Nephron (organoid): ENCODE measurements at regions not wholly inside any gene's neighbourhood (a gene's known extent, or its start where the extent isn't known, plus 50 kb on each side); places are given as distances from the start of the nearest gene placed in this dataset.
"Not testable (repeated sequence)": the region's sequence is repeated elsewhere in the genome, so short reads cannot be mapped to it uniquely, and the experiment has no call there.

Source experiments
- H3K27ac Mint-ChIP-seq, 3 experiments: 2 replicates each; pipeline ENCODE4 v1.8.0; 2020; ENCODE audit warnings: mixed read lengths in 3 of 3, mild to moderate bottlenecking in 2 of 3, moderate library complexity in 1 of 3
- H3K27me3 Mint-ChIP-seq: 2 replicates; pipeline ENCODE4 v1.8.0; 2021; ENCODE audit warnings: low read depth, mild to moderate bottlenecking, moderate library complexity, mixed read lengths
- H3K36me3 Mint-ChIP-seq: 2 replicates; pipeline ENCODE4 v1.8.0; 2020; ENCODE audit warnings: low read depth, mixed read lengths
- H3K4me1 Mint-ChIP-seq: 2 replicates; pipeline ENCODE4 v1.8.0; 2020; ENCODE audit warnings: mixed read lengths
- H3K4me3 Mint-ChIP-seq, 3 experiments: 2 replicates each; pipeline ENCODE4 v1.8.0; 2020; ENCODE audit warnings: mild to moderate bottlenecking in 3 of 3, mixed read lengths in 3 of 3, moderate library complexity in 2 of 3
- H3K9me3 Mint-ChIP-seq: 2 replicates; pipeline ENCODE4 v1.8.0; 2020; ENCODE audit warnings: mixed read lengths
- TF ChIP-seq, protein P1 (sequence below), 3 experiments: fragments of 200-600 bp; sonication (generic); IDR thresholded peaks; one replicate each; pipeline ENCODE4 v1.5.0; 2021; ENCODE audit warnings: antibody characterized with exemption in 3 of 3; ENCODE audit not compliant: unreplicated experiment in 3 of 3

DNA sequence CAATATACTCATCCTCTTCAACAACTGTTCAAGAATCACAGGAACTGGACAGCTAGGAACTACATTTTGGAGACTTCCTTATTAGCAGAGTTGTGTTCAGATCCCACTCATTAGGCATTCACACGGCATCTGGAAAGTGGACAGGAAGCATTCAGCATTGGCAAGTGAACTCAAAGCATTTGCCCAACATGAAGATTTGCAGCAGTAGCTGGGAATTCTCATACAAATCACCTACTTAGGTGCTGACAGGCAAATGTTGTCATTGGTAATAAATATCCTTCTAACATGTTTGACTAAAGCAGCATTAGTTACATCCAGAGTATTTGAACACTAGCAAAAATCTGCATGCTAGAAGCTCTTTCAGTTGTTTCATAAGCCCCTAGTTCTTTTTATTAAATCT lies 350.8 kb downstream of the PTH2R start:
- TF ChIP-seq, protein P1, sequence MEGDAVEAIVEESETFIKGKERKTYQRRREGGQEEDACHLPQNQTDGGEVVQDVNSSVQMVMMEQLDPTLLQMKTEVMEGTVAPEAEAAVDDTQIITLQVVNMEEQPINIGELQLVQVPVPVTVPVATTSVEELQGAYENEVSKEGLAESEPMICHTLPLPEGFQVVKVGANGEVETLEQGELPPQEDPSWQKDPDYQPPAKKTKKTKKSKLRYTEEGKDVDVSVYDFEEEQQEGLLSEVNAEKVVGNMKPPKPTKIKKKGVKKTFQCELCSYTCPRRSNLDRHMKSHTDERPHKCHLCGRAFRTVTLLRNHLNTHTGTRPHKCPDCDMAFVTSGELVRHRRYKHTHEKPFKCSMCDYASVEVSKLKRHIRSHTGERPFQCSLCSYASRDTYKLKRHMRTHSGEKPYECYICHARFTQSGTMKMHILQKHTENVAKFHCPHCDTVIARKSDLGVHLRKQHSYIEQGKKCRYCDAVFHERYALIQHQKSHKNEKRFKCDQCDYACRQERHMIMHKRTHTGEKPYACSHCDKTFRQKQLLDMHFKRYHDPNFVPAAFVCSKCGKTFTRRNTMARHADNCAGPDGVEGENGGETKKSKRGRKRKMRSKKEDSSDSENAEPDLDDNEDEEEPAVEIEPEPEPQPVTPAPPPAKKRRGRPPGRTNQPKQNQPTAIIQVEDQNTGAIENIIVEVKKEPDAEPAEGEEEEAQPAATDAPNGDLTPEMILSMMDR (IDR thresholded peaks at IDR 0.05; ENCODE audit: unreplicated experiment in 3 of 3): no peak
- Mint-ChIP-seq H3K4me3 (no peak overlapping the region), H3K27me3 (no peaks in the 10 kb centered on the region), H3K9me3 (peaks cover 26% of the 10 kb centered on the region), H3K36me3 (peaks cover 6% of the 10 kb centered on the region), H3K27ac (no peak overlapping the region), H3K4me1 (no peaks in the 10 kb centered on the region)

DNA sequence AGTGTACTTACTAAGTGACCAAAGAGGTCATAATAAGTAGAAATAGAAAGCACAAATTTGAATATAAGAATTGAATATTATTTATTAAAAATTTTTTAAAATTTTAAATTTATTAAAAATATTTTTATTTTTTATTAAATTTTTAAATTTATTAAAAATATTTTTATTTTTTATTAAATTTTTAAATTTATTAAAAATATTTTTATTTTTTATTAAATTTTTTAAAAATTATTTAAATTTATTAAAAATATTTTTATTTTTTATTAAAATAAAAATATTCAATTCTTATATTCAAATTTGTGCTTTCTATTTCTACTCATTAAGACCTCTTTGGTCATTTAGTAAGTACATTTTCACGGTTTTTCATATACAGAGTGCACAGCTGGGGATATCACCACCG lies 366.5 kb downstream of the PTH2R start:
- H3K27me3 Mint-ChIP-seq, H3K36me3 Mint-ChIP-seq, H3K27ac Mint-ChIP-seq, H3K9me3 Mint-ChIP-seq, H3K4me3 Mint-ChIP-seq, H3K4me1 Mint-ChIP-seq: not testable (repeated sequence)

DNA sequence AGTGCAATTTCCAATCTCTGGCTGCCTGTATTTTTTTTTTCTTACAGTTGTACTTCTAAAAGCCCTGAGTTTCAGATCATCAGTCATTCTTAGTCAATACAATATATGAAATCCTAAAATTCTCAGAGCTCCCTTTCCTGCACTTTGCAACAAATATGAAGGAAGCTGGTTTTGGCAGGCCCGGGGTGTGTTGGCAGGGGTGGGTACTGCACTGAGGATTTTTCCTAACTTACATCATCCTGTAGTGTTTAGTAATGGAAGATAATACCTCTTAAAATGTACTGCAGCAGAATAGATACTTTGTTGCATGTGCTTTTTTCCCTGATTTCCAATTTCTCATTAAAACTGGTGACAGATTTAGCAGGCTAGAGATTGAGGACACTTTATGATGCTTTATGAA lies 374.6 kb downstream of the PTH2R start:
- Mint-ChIP-seq H3K4me3 (no peak overlapping the region), H3K27ac (no peak overlapping the region), H3K9me3 (peaks cover 4% of the 10 kb centered on the region), H3K36me3 (no peaks in the 10 kb centered on the region), H3K27me3 (no peaks in the 10 kb centered on the region), H3K4me1 (no peaks in the 10 kb centered on the region)
- TF ChIP-seq, protein P1 (IDR thresholded peaks at IDR 0.05; ENCODE audit: unreplicated experiment in 3 of 3): no peak

DNA sequence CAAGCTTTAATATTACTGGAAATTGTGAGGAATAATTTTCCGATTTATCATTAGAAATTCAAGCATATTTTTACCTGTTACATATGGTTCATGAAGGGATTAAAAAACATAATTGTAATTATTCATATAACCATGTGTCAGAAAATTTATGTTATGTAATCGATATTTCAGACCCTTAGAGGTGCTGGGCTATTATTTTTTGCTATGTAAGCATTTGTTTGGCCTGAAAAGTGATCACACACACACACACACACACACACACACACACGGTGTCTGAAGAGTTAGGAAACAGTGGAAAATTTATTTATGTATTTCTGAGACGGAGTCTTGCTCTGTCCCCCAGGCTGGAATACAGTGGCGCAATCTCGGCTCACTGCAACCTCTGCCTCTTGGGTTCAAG lies 375.5 kb downstream of the PTH2R start:
- Mint-ChIP-seq H3K27ac (no peak overlapping the region), H3K27me3 (no peaks in the 10 kb centered on the region), H3K4me3 (no peak overlapping the region), H3K9me3 (peaks cover 6% of the 10 kb centered on the region), H3K36me3 (no peaks in the 10 kb centered on the region), H3K4me1 (no peaks in the 10 kb centered on the region)
- TF ChIP-seq, protein P1 (IDR thresholded peaks at IDR 0.05; ENCODE audit: unreplicated experiment in 3 of 3): no peak

DNA sequence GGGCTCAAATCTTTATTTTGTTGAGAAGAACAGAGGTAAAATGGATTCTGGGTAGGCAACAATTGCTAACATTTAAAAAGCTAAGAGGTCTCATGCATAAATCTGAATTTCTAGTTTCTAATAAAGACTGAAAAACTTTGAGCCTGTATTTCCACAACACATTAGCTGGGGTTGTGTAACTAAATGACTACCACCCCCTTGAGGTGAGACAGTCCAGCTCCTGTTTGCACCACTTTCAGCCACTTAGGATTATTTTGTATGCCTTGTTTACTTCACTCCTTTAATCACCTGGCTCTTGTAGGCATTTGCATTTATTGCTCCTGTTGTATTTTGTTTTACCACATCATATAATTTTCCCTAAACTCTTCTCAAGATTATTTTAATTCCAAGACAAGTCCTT lies 376.6 kb downstream of the PTH2R start:
- TF ChIP-seq, protein P1 (IDR thresholded peaks at IDR 0.05; ENCODE audit: unreplicated experiment in 3 of 3): no peak
- no peaks in the 10 kb centered on the region for H3K36me3 Mint-ChIP-seq
- H3K27ac Mint-ChIP-seq: no peak overlapping the region
- no peak overlapping the region for H3K4me3 Mint-ChIP-seq
- H3K4me1 Mint-ChIP-seq: no peaks in the 10 kb centered on the region
- H3K9me3 Mint-ChIP-seq: peaks cover 7% of the 10 kb centered on the region
- no peaks in the 10 kb centered on the region for H3K27me3 Mint-ChIP-seq

DNA sequence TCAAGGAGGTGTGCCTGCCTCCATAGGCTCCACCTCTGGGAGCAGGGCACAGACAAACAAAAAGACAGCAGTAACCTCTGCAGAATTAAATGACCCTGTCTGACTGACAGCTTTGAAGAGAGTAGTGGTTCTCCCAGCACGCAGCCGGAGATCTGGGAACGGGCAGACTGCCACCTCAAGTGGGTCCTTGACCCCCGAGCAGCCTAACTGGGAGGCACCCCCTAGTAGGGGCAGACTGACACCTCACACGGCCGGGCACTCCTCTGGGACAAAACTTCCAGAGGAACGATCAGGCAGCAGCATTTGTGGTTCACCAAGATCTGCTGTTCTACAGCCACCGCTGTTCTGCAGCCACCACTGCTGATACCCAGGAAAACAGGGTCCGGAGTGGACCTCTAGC lies 378.2 kb downstream of the PTH2R start:
- H3K4me1 Mint-ChIP-seq, H3K4me3 Mint-ChIP-seq, H3K36me3 Mint-ChIP-seq, H3K27ac Mint-ChIP-seq, H3K27me3 Mint-ChIP-seq, H3K9me3 Mint-ChIP-seq: not testable (repeated sequence)

DNA sequence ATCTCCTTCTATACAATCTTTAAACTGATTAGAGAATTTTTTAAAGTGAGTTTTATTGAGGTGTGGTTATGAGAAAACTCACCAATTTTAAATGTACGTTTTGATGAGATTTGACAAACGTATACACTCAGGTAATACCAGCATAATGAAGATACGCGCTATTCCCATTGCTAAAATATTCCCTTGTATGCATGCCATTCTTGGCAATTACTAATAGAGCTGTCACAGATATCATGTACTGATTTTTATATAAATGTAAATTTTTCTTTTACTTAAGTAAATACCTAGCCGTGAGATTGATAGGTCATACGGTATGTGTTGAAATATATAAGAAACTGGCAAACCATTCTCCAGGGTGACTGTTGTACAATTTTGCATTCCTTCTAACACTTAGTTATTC lies 384.7 kb downstream of the PTH2R start:
- Mint-ChIP-seq H3K27ac (no peak overlapping the region), H3K4me3 (no peak overlapping the region), H3K36me3 (no peaks in the 10 kb centered on the region), H3K27me3 (no peaks in the 10 kb centered on the region), H3K9me3 (peaks cover 4% of the 10 kb centered on the region), H3K4me1 (no peaks in the 10 kb centered on the region)
- TF ChIP-seq, protein P1 (IDR thresholded peaks at IDR 0.05; ENCODE audit: unreplicated experiment in 3 of 3): no peak
